H9 (cell line): ENCODE measurements at regions not wholly inside any gene's neighbourhood (a gene's known extent, or its start where the extent isn't known, plus 50 kb on each side); places are given as distances from the start of the nearest gene placed in this dataset.

Source experiments
- DNase-seq: peaks from one replicate; pipeline ENCODE4 v3.0.0-alpha.2; 2017
- H2AFZ ChIP-seq: one replicate; pipeline ENCODE4 v1.6.1; 2013; ENCODE audit warnings: mild to moderate bottlenecking, low read length, control low read depth, moderate library complexity
- H2AK5ac ChIP-seq: 2 replicates; pipeline ENCODE4 v1.6.1; 2013; ENCODE audit warnings: low read length, control low read depth, mixed read lengths; ENCODE audit not compliant: insufficient read length
- H2BK120ac ChIP-seq: one replicate; pipeline ENCODE4 v1.6.1; 2013; ENCODE audit warnings: low read depth, mild to moderate bottlenecking, low read length, control low read depth, inconsistent platforms; ENCODE audit not compliant: poor library complexity, severe bottlenecking
- H2BK12ac ChIP-seq: 2 replicates; pipeline ENCODE4 v1.6.1; 2013; ENCODE audit warnings: low read length, control low read depth, mixed read lengths, low read depth; ENCODE audit not compliant: insufficient read length
- H2BK15ac ChIP-seq: 2 replicates; pipeline ENCODE4 v1.6.1; 2013; ENCODE audit warnings: low read depth, low read length, control low read depth
- H2BK20ac ChIP-seq: one replicate; pipeline ENCODE4 v1.6.1; 2013; ENCODE audit warnings: low read depth, mild to moderate bottlenecking, low read length, control low read depth, inconsistent platforms; ENCODE audit not compliant: poor library complexity, severe bottlenecking
- H2BK5ac ChIP-seq: 2 replicates; pipeline ENCODE4 v1.6.1; 2013; ENCODE audit warnings: low read length, control low read depth, mixed read lengths; ENCODE audit not compliant: insufficient read length
- H3K14ac ChIP-seq: 2 replicates; pipeline ENCODE4 v1.6.1; 2013; ENCODE audit warnings: low read length, control low read depth; ENCODE audit not compliant: insufficient read depth
- H3K18ac ChIP-seq: 2 replicates; pipeline ENCODE4 v1.6.1; 2013; ENCODE audit warnings: low read depth, mild to moderate bottlenecking, mixed read lengths, low read length, control low read depth; ENCODE audit not compliant: insufficient read length
- H3K23ac ChIP-seq: 2 replicates; pipeline ENCODE4 v1.6.1; 2013; ENCODE audit warnings: low read length, control low read depth, mixed read lengths, low read depth; ENCODE audit not compliant: insufficient read length
- H3K23me2 ChIP-seq: 2 replicates; pipeline ENCODE4 v1.6.1; 2013; ENCODE audit warnings: low read depth, mild to moderate bottlenecking, mixed read lengths, low read length, control low read depth; ENCODE audit not compliant: insufficient read length, poor library complexity, severe bottlenecking
- H3K27ac ChIP-seq: 2 replicates; pipeline ENCODE4 v1.5.1; 2013; ENCODE audit warnings: low read length, control low read depth, mixed read lengths, low read depth; ENCODE audit not compliant: insufficient read length
- H3K27me3 ChIP-seq: 2 replicates; pipeline ENCODE4 v1.6.1; 2013; ENCODE audit warnings: low read length, control low read depth, inconsistent platforms; ENCODE audit not compliant: insufficient read depth
- H3K4ac ChIP-seq: 2 replicates; pipeline ENCODE4 v1.6.1; 2013; ENCODE audit warnings: low read depth, mild to moderate bottlenecking, control low read depth, inconsistent platforms, low read length, moderate library complexity
- H3K4me1 ChIP-seq: 2 replicates; pipeline ENCODE4 v1.6.1; 2013; ENCODE audit warnings: low read length, control low read depth, inconsistent platforms; ENCODE audit not compliant: insufficient read depth
- H3K4me2 ChIP-seq: 2 replicates; pipeline ENCODE4 v1.6.1; 2013; ENCODE audit warnings: low read length, control low read depth, mixed read lengths; ENCODE audit not compliant: insufficient read length, insufficient read depth
- H3K56ac ChIP-seq: 2 replicates; pipeline ENCODE4 v1.6.1; 2013; ENCODE audit warnings: low read depth, mild to moderate bottlenecking, mixed read lengths, low read length, control low read depth; ENCODE audit not compliant: insufficient read length
- H3K79me1 ChIP-seq: 2 replicates; pipeline ENCODE4 v1.6.1; 2013; ENCODE audit warnings: low read depth, mild to moderate bottlenecking, moderate library complexity, low read length, control low read depth, inconsistent platforms; ENCODE audit not compliant: insufficient read depth, poor library complexity, severe bottlenecking
- H3K79me2 ChIP-seq: 2 replicates; pipeline ENCODE4 v1.6.1; 2013; ENCODE audit warnings: low read length, control low read depth, inconsistent platforms; ENCODE audit not compliant: insufficient read depth
- H3K9ac ChIP-seq: 2 replicates; pipeline ENCODE4 v1.6.1; 2013; ENCODE audit warnings: low read length, control low read depth, mixed read lengths; ENCODE audit not compliant: insufficient read length; ENCODE audit errors: extremely low read depth
- H3K9me3 ChIP-seq: one replicate; pipeline ENCODE4 v1.6.1; 2013; ENCODE audit warnings: low read depth, low read length, inconsistent platforms; ENCODE audit not compliant: control insufficient read depth
- H3T11ph ChIP-seq: one replicate; pipeline ENCODE4 v1.6.1; 2013; ENCODE audit warnings: mild to moderate bottlenecking, low read length, control low read depth, inconsistent platforms
- H4K20me1 ChIP-seq: one replicate; pipeline ENCODE4 v1.6.1; 2013; ENCODE audit not compliant: control insufficient read depth, insufficient read length, insufficient read depth
- H4K5ac ChIP-seq: 2 replicates; pipeline ENCODE4 v1.6.1; 2013; ENCODE audit warnings: low read depth, mild to moderate bottlenecking, mixed read lengths, low read length, control low read depth; ENCODE audit not compliant: insufficient read length
- H4K8ac ChIP-seq: replicated peaks from 2 replicates; pipeline ENCODE4 v1.6.1; 2013; ENCODE audit warnings: low read length, control low read depth, mixed read lengths, low read depth; ENCODE audit not compliant: insufficient read length
- H4K91ac ChIP-seq: 2 replicates; pipeline ENCODE4 v1.6.1; 2013; ENCODE audit warnings: low read depth, mild to moderate bottlenecking, moderate library complexity, mixed read lengths, low read length, control low read depth; ENCODE audit not compliant: insufficient read length
- H3K27ac Mint-ChIP-seq, 3 experiments: 2 replicates in 2 of 3; 3 replicates in 1 of 3; pipeline ENCODE4 v1.8.0; 2020 to 2021; ENCODE audit warnings: mixed read lengths in 3 of 3, mild to moderate bottlenecking in 1 of 3, moderate library complexity in 1 of 3
- H3K27me3 Mint-ChIP-seq: 2 replicates; pipeline ENCODE4 v1.8.0; 2021; ENCODE audit warnings: low read depth, mild to moderate bottlenecking, moderate library complexity, mixed read lengths
- H3K36me3 Mint-ChIP-seq, 3 experiments: 2 replicates in 2 of 3; 3 replicates in 1 of 3; pipeline ENCODE4 v1.8.0; 2020 to 2021; ENCODE audit warnings: low read depth in 3 of 3, mixed read lengths in 3 of 3; ENCODE audit not compliant: insufficient read depth in 1 of 3
- H3K4me1 Mint-ChIP-seq, 2 experiments: 2 replicates each; pipeline ENCODE4 v1.8.0; 2020; ENCODE audit warnings: mixed read lengths in 2 of 2
- H3K4me3 Mint-ChIP-seq, 2 experiments: 2 replicates in 1 of 2; 3 replicates in 1 of 2; pipeline ENCODE4 v1.8.0; 2020 to 2021; ENCODE audit warnings: mild to moderate bottlenecking in 2 of 2, mixed read lengths in 2 of 2, moderate library complexity in 1 of 2
- H3K9me3 Mint-ChIP-seq, 2 experiments: 2 replicates in 1 of 2; 3 replicates in 1 of 2; pipeline ENCODE4 v1.8.0; 2020; ENCODE audit warnings: mild to moderate bottlenecking in 2 of 2, mixed read lengths in 2 of 2, moderate library complexity in 1 of 2
- CTCF ChIP-seq: fragments of 200-600 bp; sonication (generic); conservative IDR thresholded peaks from 3 replicates; pipeline ENCODE4 v1.8.0; 2021; ENCODE audit warnings: antibody characterized with exemption, mild to moderate bottlenecking
- WGBS: extraction: QIAGEN DNeasy Blood & Tissue Kit; methylation state at CpG from one replicate; pipeline ENCODE4 v1.1.7; 2013; ENCODE audit warnings: missing lambda C conversion rate, low lambda C conversion rate, mixed read lengths; ENCODE audit not compliant: insufficient read length; ENCODE audit errors: extremely low coverage; 5-methylcytosine and 5-hydroxymethylcytosine counted together

DNA sequence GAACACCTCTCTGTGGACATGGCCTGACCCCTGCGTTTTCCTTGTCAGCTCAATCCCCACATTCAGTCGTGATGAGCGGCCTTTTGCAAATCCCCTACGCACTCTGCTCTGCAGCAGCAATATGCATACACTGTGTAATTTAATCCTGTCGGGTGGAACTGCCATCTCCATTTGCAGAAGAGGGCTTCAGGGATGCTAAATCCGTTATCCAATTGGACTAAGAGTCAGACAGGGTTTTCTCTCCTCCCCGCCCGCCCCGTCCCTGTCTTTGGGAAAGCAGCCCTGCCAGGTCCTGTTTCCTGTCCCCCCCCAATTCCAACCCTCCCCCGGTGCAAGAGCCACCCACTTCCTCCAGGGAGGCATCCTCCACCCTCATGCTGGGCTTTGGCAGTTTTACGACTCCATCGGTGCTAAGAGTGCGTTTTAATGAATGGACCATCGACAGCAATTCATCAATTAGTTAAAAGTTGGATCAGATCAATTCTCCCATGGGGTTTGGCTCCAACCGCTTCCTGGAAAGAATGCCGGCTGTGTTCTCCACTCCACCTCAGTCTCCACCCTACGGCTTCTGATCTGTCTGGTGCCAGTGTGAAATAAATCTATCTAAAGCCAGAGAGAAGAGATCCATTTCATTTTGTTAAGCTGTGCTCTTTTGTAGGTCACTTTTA lies 53.5 kb upstream of the ASAP2 start:
- Mint-ChIP-seq H3K4me1 (peaks cover 9 to 10% of the 10 kb centered on the region in 2 experiments; a peak in 3 of 4 replicates), H3K27me3 (peaks cover 5% of the 10 kb centered on the region), H3K36me3 (no peaks in the 10 kb centered on the region), H3K9me3 (no peaks in the 10 kb centered on the region), H3K4me3 (no peak overlapping the region), H3K27ac (no peak overlapping the region)
- no peak overlapping the region for H3K18ac ChIP-seq
- no peak overlapping the region for H3T11ph ChIP-seq
- no peak for DNase-seq
- H3K9ac ChIP-seq = no peak overlapping the region
- no peaks in the 10 kb centered on the region for H3K27me3 ChIP-seq
- no peak overlapping the region for H3K27ac ChIP-seq
- H3K4me1 ChIP-seq = no peaks in the 10 kb centered on the region
- H2BK15ac ChIP-seq = no peak overlapping the region
- no peak overlapping the region for H2BK120ac ChIP-seq
- no peak overlapping the region for H4K8ac ChIP-seq
- no peaks in the 10 kb centered on the region for H3K79me1 ChIP-seq
- WGBS = no CpG with 5 or more reads among the region's 17 CpGs
- no peaks in the 10 kb centered on the region for H3K23me2 ChIP-seq
- no peak overlapping the region for H3K56ac ChIP-seq
- H4K91ac ChIP-seq = no peak overlapping the region
- no peak overlapping the region for H2BK12ac ChIP-seq
- no peak overlapping the region for H3K23ac ChIP-seq
- H3K79me2 ChIP-seq = no peaks in the 10 kb centered on the region
- H3K4me2 ChIP-seq = no peak overlapping the region
- no peak overlapping the region for H2AK5ac ChIP-seq
- no peak overlapping the region for H4K5ac ChIP-seq
- H2AFZ ChIP-seq = no peak overlapping the region
- no peak overlapping the region for H2BK20ac ChIP-seq
- H4K20me1 ChIP-seq = no peaks in the 10 kb centered on the region
- no peaks in the 10 kb centered on the region for H3K9me3 ChIP-seq
- no peak for TF ChIP-seq CTCF
- no peak overlapping the region for H3K14ac ChIP-seq
- H3K4ac ChIP-seq = no peak overlapping the region
- H2BK5ac ChIP-seq = no peak overlapping the region
